HL-60 (cell line): ENCODE measurements at regions not wholly inside any gene's neighbourhood (a gene's known extent, or its start where the extent isn't known, plus 50 kb on each side); places are given as distances from the start of the nearest gene placed in this dataset.

ENCODE experiments used
- REST ChIP-seq: IDR thresholded peaks from 2 replicates; pipeline ENCODE4 v1.6.1; 2012; ENCODE audit warnings: low read depth; ENCODE audit not compliant: insufficient replicate concordance
- SPI1 ChIP-seq: IDR thresholded peaks from 2 replicates; pipeline ENCODE4 v1.6.1; 2012; ENCODE audit warnings: low read depth, mild to moderate bottlenecking, borderline replicate concordance

- TF ChIP-seq SPI1 = no peak
- TF ChIP-seq REST = no peak
Observed at GRCh38 chr6:135115834-135116233, 61.2 kb upstream of the HBS1L start.
